Activated CD8-positive, alpha-beta memory T cell treated with anti-CD3 and anti-CD28 coated beads, Interleukin-2, amount 50 U/mL, for 24 hours (primary cell): ENCODE measurements at regions not wholly inside any gene's neighbourhood (a gene's known extent, or its start where the extent isn't known, plus 50 kb on each side); places are given as distances from the start of the nearest gene placed in this dataset.

Experiments used
- DNase-seq: peaks from one replicate; pipeline ENCODE4 v3.0.0-alpha.2; 2020; ENCODE audit errors: extremely low read depth

DNA sequence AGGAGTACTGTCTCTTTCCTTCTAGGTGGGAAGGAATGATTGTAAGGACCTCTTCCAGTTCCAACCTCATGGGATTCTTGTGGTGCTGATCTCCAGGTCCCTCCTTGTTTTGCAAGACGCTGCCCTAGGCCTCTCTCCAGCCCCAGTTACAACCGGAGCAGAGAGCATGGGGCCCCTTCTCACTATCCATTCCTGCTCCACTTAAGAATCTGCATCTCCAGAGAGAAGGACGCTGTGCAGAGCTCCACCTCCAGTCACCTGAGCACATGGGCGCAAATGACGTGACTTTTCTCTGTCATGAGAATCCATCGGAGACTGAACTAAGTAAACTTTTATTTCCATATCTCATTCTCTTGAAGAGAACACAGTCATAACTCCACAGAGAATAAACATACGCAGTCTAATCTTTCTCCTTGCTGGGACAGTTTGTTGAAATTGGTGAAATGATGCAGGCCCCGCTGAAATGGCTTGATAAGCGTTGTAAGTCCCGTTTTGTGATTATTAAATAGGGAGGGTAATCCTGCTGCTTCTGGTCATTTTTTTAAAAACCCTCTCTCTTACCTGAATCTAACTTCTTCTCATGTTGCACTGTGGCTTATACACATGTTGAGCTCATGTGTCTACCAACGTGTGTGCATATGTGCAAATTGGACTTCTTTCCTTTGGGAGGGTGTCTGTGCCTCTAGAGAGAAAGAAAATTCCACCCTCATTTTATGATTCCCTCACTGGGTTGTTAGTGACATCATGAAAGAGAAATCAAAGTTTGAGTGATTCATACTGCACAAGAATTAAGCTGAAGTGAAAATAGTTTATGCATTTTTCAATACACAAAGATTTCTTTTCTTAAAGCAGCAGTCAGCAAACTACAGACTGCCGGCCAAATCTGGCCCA, 133.2 kb upstream of the TBX20 start:
- DNase-seq, result no peak

DNA sequence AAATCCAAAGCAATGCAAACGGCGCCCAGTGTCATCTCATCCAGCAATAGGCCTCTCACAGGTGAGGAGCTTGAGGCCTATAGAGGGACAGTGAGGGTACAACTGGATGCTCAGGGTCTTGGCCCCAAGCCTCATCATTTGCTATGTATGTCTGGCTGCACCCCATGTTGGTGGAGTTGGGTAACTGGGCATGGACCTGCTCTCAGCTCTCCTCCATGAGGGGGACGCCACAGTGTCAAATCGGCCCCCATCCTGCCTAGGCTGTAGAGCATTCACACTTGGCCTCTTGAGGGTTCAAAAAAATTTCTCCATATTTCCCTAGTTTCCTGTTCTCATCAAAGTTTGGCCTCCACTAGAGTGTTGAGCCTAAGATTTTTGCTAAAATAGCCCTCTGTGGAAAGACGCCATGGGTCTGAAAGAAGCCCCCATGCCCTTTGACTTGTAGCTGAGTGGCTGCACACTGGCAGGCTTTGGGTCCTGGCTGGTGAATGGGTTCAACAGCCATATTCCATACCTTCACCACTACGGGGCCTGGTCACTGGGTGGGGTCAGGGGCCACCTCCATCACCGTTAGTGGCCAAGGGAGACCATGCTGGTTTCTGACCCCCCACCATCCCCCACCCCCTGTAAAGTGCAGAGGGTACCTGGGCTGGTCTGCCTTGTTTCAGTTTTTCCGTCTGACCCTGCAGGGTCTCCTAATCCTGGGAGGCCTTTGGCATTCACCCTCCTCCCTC, 132.3 kb upstream of the TBX20 start:
- DNase-seq, result no peak

DNA sequence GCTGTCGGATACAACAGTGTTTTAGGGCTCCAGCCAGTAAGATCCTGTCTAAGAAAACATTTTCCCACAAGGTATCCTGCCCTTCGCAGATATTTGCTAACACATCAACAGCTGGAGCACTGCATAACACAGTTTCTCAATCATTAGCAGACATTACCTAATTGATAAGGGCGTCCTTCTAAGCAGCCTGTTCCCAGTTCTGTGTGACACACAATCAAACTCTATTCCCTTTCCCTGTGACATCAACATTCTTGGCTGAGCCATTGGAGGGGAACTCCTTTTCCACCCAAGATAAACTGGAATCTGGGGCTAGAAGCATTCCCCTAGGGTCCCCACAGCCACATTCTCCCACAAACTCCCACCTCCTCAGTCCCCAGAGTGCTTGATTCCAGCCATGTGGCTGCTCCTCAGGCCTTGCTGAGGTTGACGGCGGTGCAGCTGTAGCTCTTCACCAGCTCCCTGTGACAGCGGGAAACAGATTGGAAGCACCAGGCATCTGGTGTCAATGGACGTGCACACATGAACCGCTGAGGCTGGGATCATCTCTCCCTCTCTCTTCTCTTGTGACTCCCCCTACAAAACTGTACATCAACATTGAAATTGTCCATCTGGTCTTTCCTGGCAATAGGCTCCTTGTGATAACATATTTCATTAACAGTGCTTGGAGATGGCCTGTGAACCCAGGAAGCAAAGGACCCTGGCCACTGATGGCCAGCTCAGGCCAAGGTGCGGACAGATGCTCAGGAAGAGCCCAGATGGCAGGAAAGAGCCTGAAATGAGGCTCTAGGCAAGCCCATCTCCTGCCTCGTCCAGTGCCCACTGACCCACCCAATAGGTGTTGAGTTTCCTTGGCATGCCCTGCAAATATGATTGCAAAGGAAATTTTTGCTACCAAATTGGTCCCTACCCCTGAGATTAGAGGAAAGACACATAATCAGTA, 131.1 kb upstream of the TBX20 start:
- no peak for DNase-seq

DNA sequence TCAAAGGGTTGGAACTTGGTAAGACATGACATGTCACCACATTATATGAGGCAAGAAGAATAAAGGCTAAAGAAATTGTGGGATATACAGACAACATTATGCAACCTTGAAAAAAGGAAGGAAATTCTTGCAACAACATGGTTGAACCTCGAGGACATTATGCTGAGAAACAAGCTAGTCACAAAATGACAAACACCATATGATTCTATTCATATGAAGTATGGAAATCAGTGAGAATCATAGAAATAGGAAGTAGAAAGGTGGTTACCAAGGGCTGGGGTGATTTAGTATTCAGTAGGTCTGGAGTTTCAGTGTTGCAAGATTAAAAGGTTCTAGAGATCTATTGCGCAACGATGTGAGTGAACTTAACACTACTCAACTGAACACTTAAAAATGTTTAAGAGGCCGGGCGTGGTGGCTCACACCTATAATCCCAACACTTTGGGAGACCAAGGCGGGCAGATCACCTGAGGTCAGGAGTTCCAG, 126.9 kb upstream of the TBX20 start:
- DNase-seq, result no peak

DNA sequence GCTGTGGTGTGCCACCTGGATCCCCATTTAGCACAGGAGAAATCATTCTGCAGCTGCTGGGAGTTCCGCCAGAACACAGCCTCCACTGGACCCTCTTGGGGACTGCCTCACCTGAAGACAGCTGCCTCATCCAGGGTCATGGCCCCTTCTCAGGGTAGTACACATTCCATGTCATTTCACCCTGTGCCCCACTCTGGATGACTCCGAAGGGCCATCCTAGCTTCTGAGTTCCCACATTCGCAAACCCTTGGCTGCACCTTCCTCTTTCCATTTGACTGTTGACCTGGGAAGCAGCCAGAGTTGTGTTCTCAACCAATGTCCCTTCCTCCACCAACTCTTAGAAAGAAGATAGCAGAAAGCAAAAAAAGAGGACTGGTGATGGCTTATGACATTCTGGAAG, 125.6 kb upstream of the TBX20 start:
- DNase-seq, result no peak

DNA sequence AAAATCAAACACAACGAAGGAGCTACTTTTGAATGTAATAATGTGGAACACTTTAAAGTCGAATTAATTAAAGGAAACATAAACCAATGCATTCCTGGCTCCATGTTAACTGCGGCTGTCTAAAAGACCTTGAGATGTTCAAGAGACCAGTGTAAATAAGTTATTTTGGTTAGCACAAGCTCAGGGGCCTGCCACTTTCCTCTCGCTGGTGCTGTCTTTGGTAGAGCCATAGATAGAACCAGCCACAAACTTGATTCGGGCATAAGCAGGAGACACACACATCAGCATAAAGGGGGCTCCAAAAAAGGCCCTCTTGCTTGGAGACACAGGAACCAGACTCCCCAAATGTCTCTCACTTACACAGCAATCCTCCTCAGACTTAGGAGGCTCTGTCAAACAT, 121.6 kb upstream of the TBX20 start:
- no peak for DNase-seq

DNA sequence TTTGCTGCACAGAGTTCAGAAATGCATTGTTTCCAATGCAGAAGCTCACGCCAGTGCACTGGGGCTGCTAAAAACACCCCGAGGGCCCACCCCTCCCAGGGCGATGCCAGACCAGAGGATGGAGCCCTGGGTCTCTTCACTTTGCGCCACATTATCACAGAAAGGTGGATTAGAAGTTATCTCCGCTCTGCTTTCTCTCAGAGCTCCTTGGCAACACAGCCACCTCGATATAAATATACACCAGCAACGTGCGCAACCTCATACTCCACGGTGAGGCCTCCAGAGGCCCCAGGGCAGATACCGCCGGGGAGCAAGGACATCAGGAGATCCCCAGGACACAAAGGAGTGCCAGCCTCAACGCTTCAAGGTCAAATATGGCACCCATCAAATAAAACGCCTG, 121.0 kb upstream of the TBX20 start:
- no peak for DNase-seq

DNA sequence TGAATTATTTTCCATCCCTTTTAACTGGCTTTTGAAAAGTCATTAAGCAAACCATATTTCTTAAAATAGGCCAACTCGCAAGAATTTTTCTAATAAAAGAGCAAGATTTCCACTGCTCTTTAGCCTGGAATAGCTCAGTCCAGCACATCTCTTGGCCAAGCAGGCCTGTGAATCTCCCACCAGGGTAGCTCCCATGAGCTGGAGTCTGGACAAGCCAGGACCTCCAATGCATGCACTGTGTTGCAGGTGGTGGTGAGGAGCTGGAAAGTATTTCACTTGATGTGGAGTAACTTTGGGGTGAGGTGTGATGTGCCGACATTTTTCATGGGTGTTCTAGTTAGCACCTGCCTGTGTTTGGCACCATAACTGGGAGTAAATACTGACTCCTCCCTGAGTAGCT, 117.3 kb upstream of the TBX20 start:
- DNase-seq, result no peak

DNA sequence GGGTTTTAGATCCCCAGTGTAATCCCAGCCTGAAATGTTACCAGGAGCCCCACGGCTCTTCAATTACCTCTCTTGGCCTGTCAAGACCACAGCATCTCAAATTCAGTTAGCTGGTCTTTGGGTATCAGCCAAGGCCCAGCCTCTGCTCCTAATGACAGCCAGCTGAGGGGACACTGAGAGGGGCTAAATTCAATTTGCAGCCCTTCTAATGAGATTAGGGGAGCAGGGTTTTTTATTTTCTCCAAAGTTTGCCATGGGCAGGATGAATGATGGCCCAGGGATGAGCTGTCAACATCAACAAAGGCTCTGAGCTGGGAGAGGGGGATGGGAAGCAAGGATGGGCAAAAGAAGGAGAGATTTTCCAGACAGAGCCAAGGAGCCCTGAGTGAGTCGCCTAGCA, 116.8 kb upstream of the TBX20 start:
- no peak for DNase-seq

DNA sequence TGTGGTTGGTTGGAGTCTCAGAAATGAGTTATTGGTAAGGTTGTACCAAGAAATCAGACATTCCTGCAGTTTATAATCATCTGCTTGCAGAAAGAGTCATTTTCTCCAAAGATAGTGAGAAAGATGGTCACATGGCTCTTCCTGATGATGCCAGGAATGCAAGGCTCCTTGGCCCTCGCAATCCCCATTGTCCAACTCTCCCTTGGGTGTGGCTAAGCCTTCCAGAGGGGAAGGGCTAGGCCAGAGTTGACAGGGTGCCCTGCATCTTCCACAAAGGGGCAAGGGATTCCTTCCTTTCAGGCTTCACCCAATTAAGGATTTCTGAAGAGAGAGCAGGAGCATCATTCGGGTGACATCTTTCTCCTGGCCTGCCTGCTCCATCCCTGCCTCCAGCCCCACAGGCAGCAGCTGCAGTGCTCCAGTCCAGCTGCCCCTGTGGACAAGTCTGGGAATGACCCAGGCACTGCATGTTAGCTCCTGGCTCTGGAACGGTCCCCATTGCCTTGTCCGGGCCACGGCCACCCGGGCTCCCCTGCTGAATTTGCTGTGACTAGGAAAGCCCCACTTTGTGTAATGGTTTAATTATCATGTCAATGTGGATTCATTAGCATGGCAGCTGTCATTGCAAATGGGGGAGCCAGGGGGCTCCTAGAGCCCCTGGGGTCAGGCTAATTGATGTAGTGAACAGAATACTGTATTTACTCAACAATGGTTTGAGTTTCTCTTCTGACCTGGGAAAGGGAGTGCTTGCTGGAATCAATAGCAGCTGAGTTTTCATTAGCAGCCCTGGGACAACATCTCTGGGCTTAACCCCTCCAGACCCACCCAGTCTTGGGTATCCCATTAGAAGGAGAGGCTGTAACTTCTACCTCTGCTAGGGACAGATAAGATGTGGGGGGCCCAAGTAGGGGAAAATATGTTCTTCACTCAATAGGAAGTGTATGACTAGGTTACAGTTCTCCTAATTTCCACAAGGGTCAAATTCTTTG, 112.6 kb upstream of the TBX20 start:
- DNase-seq, result no peak

DNA sequence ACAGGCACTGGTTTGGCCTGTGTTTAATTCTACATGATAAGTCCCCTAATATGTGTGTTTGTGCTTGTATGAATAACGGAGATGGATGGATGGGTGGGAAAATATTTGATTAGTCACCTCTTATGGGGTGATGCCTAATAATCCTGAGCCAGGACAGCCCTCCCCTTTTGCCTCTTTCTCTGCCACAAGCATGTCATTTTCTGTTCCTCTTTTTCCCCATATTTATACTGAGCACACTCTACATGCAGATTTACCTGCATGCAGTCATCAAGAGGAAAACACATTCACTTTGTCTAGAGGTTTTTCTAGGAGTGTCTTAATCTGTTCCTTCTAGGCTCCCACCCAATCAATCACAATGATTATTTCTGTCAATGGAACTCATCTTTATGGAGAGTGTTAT, 111.6 kb upstream of the TBX20 start:
- no peak for DNase-seq

DNA sequence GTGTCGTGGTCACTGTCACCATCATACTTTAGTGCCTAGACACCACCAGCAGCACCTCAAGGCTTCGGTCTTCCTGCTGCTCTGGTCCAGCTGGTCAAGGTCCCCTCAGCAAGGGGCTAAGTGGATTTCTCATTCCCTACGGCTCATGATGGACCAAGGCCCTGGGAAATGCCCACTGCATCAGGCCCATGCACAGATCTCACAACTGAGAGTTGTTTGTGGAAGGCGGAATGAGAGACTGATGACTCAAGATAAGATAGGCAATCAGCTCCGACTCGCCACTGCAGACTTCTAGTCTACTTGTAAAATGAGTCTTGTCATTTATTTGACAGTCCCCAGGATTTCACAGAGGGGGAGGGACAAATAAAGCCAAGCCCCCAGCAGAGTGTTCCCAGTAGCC, 108.4 kb upstream of the TBX20 start:
- DNase-seq, result no peak

DNA sequence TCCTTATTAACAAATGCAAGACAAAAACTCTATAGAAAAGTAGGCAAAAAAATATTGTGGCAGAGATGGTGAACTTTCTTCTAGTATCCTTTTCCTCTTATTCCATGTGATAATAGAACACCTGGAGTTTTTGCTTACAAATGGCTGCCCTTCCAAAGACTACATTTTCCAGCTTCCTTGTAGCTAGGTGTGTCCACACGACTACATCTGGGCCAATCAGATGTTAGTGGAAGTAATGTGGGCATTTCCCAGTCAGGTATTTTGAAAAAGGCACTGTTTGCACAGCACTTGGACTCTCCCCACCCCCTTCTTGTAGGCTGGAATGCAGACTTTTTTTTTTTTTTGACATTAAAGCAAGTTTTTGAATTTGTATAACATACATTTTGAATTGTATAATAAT, 105.5 kb upstream of the TBX20 start:
- DNase-seq, result no peak

DNA sequence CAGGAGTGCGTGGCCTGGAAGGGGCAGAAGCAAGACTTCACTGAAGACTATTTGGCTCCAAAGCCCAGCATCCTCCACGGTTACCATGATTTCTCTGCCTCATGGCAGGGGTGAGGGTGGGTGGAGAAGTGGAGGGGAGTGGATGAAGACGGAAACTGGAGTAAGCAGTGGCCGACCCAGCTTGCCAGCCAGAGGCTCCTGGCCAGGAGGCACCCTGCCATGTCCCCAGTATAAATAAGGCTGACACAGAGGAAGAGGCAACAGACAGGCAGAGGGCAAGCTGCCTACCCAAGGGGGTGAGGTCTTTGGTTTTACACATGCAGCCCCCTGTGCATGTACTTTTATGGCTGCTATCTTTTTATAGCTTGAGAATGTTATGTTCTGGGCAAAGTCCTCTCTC, 102.6 kb upstream of the TBX20 start:
- no peak for DNase-seq

DNA sequence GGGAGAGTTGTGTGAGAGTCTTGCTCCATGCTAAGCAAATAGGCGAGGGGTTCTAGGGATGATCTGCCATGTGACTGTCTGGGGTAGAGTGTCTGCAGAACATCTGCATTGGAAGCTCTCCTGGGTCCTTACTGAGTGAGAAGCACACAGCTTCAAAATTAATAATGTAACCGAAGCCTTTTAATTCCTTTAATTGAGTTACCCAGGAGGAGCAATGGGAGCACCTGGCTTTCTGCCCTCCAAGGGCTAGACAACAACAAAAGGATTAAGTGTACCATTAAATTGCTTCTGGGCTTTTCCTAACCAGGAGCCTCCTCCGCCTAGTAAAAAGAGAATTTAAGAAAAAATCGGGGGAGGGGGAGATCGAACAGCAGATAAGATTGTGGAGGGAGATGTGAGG, 102.0 kb upstream of the TBX20 start:
- DNase-seq, result no peak

DNA sequence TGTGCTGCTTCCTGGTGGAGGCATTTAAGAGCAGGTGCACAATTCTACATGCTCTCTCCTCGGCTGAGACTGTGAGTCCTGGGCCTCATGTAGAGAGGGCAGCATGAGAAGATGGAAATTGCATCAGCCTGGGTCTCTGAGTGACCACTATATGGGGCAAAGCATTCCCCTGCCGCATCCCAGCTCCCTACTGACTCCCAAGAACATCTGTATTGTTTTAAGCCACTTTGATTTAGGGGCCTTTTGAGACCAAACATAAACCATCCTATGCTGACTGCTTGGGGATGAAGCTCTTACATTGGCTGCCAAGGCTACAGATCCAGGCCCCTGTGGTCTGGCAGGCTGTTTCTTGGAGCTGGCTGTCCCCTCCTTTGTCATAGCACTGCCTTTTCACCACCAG, 101.3 kb upstream of the TBX20 start:
- no peak for DNase-seq

DNA sequence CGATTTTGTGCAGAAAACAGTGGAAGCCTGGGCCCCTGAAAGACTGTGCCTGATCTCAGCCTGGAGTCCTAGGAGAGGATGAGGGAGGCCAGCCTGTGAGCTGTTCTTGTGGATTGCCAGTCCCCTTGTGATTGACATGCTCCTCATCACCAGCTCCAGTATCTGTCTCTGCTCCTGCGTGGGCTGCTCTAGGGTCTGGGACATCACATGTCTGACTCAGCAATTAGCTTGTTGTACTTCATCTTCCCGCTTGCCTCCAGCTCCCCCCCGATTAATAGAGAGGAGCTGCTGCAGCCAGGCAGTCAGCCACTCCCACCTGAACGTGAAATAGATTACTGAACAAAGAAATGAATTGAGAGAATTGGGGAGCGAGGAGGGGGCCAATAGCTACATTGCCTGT, 99.6 kb upstream of the TBX20 start:
- no peak for DNase-seq

DNA sequence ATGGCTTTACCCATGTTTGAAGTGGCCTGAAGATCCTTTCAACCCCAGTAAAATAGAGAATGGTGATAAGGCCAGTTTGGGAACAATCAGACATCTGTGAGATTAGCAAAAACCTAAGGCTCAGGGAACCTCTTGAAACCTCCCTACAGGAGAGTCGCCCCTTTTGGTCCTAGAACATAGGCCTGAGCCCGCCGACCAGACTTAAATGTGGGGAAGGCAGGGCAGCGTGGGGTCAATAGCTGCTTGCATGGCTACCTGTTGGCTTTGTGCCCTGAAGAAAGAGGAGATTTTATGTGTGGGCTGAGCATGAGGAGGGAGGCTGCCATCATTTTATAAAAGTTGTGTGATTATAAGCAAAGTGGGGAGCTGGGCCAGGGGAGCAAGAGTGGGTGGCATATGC, 97.6 kb upstream of the TBX20 start:
- DNase-seq, result no peak

DNA sequence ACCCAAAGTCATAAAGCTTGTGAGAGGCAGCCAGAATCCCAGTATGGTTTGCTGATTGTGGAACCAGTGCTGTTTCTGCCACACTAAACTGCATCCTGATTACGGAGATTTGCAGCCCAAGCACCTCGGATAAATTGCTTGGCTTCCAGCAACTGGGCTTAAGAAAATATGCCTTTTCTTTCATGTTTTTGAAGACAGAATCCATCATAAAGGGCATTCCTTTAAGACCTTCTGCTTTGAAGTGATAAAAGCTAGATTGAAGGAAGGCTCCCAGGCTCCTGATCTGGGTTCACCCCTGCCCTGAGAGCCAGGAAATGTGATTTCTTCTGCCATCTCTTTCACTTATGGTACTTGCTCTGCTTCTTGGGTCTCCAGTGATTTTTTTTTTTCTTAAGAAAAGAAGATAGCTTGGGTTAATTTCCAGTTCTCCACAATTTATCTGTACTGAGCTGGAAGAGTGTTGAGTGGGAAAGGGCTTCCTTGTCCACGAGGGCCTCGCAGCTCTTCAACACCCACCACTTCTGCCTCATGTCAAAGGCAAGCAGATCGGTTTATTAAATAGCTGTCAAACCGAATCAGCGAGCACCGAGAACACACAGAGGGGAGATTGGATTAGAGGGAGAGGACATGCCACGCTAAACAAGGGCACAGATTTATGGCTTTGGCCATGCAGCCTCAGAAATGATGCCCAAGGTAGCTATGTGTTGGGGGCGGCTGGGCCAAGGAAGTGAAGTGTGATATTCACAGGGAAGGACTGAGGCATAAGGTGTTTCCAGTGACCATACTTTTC, 94.9 kb upstream of the TBX20 start:
- no peak for DNase-seq

DNA sequence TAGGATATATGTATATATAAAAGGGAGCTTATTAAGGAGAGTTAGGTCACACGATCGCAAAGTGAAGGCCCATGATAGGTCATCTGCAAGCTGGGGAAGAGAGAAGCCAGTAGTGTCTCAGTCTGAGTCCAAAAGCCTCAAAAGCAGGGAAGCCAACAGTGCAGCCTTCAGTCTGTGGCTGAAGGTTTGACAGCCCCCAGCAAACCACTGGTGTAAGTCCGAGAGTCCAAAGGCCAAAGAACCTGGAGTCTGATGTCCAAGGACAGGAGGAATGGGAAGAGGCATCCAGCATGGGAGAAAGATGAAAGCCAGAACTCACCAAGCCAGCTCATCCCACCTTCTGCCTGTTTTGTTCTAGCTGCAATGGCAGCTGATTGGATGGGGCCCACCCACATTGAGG, 88.9 kb upstream of the TBX20 start:
- DNase-seq, result no peak
